HL-60 (cell line): ENCODE measurements at regions not wholly inside any gene's neighbourhood (a gene's known extent, or its start where the extent isn't known, plus 50 kb on each side); places are given as distances from the start of the nearest gene placed in this dataset.
"Not testable (repeated sequence)": the region's sequence is repeated elsewhere in the genome, so short reads cannot be mapped to it uniquely, and the experiment has no call there.

Experiments used
- DNase-seq, 2 experiments: peaks; one replicate each; pipeline ENCODE4 v3.0.0-alpha.2; 2010 to 2020; ENCODE audit warnings: low read depth in 1 of 2, low spot score in 1 of 2
- H3K27ac ChIP-seq: fragments of 250-450 bp; sonication (Bioruptor Pico); replicated peaks from 2 replicates; pipeline ENCODE4 v1.5.1; 2020; ENCODE audit warnings: mild to moderate bottlenecking, moderate library complexity
- H3K27me3 ChIP-seq: fragments of 250-450 bp; sonication (Bioruptor Pico); 2 replicates; pipeline ENCODE4 v1.5.1; 2021; ENCODE audit warnings: mild to moderate bottlenecking, moderate library complexity; ENCODE audit not compliant: insufficient read depth, poor library complexity, severe bottlenecking
- H3K4me3 ChIP-seq: replicated peaks from 2 replicates; pipeline ENCODE4 v1.5.1; 2011; ENCODE audit warnings: mild to moderate bottlenecking, control low read depth, low read length; ENCODE audit not compliant: insufficient read depth
- GABPA ChIP-seq: IDR thresholded peaks from 2 replicates; pipeline ENCODE4 v1.6.1; 2012; ENCODE audit warnings: low read depth
- POLR2AphosphoS5 ChIP-seq: IDR thresholded peaks from 2 replicates; pipeline ENCODE4 v1.6.1; 2012; ENCODE audit warnings: low read depth
- SPI1 ChIP-seq: IDR thresholded peaks from 2 replicates; pipeline ENCODE4 v1.6.1; 2012; ENCODE audit warnings: low read depth, mild to moderate bottlenecking, borderline replicate concordance
- TF ChIP-seq, protein P1 (sequence below): IDR thresholded peaks from one replicate; pipeline ENCODE4 v1.5.1; 2011; ENCODE audit warnings: low read length, control low read depth, inconsistent platforms; ENCODE audit not compliant: insufficient read depth
- TF ChIP-seq, protein P2 (sequence below): IDR thresholded peaks from 2 replicates; pipeline ENCODE4 v1.6.1; 2012; ENCODE audit warnings: low read depth; ENCODE audit not compliant: insufficient replicate concordance

DNA sequence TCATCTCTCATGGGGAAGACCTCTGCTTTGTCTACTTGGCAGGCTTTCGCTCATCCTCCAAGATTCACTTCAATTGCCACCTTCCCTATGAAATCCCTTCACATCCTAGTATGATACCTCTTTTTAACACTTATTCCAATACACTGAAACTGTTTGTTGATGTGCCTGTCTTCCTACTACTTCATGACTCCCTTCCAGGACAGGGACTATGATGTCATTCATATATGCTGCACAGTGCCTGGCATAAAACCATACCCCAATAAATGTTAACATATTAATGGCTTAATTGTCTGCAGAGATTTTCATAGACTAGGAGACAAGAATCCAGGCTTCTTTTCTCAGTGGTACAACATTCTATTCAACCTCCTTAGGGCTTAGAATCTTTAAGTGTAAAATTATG, 215.5 kb downstream of the ZNF608 start:
- no peaks in the 10 kb centered on the region for H3K27me3 ChIP-seq
- DNase-seq = no peak
- TF ChIP-seq, protein P1, sequence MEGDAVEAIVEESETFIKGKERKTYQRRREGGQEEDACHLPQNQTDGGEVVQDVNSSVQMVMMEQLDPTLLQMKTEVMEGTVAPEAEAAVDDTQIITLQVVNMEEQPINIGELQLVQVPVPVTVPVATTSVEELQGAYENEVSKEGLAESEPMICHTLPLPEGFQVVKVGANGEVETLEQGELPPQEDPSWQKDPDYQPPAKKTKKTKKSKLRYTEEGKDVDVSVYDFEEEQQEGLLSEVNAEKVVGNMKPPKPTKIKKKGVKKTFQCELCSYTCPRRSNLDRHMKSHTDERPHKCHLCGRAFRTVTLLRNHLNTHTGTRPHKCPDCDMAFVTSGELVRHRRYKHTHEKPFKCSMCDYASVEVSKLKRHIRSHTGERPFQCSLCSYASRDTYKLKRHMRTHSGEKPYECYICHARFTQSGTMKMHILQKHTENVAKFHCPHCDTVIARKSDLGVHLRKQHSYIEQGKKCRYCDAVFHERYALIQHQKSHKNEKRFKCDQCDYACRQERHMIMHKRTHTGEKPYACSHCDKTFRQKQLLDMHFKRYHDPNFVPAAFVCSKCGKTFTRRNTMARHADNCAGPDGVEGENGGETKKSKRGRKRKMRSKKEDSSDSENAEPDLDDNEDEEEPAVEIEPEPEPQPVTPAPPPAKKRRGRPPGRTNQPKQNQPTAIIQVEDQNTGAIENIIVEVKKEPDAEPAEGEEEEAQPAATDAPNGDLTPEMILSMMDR = no peak
- TF ChIP-seq GABPA (no peak), SPI1 (no peak), POLR2AphosphoS5 (no peak)
- TF ChIP-seq, protein P2, sequence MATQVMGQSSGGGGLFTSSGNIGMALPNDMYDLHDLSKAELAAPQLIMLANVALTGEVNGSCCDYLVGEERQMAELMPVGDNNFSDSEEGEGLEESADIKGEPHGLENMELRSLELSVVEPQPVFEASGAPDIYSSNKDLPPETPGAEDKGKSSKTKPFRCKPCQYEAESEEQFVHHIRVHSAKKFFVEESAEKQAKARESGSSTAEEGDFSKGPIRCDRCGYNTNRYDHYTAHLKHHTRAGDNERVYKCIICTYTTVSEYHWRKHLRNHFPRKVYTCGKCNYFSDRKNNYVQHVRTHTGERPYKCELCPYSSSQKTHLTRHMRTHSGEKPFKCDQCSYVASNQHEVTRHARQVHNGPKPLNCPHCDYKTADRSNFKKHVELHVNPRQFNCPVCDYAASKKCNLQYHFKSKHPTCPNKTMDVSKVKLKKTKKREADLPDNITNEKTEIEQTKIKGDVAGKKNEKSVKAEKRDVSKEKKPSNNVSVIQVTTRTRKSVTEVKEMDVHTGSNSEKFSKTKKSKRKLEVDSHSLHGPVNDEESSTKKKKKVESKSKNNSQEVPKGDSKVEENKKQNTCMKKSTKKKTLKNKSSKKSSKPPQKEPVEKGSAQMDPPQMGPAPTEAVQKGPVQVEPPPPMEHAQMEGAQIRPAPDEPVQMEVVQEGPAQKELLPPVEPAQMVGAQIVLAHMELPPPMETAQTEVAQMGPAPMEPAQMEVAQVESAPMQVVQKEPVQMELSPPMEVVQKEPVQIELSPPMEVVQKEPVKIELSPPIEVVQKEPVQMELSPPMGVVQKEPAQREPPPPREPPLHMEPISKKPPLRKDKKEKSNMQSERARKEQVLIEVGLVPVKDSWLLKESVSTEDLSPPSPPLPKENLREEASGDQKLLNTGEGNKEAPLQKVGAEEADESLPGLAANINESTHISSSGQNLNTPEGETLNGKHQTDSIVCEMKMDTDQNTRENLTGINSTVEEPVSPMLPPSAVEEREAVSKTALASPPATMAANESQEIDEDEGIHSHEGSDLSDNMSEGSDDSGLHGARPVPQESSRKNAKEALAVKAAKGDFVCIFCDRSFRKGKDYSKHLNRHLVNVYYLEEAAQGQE = no peak
- H3K4me3 ChIP-seq = no peak overlapping the region
- no peak overlapping the region for H3K27ac ChIP-seq

DNA sequence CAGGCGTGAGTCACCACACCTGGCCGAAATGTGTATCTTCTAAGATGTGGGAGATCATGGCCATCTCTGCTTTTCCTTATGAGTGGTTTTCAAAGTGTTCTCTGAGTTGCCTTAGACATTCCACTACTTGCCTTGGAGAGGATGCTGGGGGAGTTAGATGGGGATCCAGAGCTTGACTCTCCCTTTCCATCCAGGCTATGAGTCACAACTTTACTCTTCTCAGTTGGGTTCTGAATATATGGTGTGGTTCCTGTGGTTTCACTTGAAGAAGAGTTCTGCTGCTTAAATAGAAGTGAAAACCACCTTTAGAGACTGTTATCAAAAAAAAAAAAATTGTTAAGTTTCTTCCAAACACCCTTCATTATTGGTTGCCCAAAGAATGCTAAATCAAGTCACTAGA, 217.6 kb downstream of the ZNF608 start:
- TF ChIP-seq, protein P1 = no peak
- no peak for TF ChIP-seq GABPA
- Histone ChIP-seq H3K27ac (no peak overlapping the region), H3K4me3 (no peak overlapping the region), H3K27me3 (no peaks in the 10 kb centered on the region)
- DNase-seq = no peak

DNA sequence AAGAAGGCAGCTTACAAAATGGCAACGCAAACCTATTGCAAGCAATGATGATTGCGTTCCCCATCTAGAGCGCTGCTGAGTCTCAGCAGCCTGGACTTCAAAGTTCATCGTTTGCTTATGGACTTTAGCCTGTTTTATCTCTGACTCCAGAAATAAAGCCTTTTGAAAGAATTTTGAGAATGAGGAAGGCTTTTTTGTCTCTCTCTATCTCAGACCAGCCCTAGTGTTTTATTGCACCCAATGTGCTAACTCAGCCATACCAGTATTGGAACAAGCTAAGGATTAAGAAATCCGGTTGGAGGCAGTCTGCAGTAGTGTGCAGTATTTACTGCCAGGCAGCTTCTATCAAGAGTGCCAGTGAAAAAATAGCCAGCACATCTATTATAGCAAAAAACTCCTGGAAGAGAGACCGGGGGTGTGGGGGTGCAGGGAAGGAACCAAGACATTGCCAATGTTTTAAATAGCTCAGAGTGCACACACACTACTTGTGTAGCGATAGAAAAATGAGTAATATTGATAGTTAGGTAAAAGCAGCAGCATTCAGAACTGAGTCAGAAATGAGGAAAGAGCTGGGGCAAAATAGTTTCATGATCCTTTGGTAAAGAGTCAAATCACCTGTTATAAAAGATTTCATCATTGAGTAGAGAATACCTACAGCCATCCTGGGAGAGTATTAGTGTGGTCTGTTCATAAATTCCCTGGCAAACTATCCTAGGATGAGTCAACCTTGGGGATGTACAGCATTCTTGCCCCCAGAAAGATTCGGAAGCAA, 219.0 kb downstream of the ZNF608 start:
- DNase-seq = no peak
- Histone ChIP-seq H3K27me3 (no peaks in the 10 kb centered on the region), H3K27ac (no peak overlapping the region), H3K4me3 (no peak overlapping the region)
- no peak for TF ChIP-seq GABPA
- no peak for TF ChIP-seq POLR2AphosphoS5
- TF ChIP-seq, protein P2 = no peak
- TF ChIP-seq, protein P1 = no peak
- TF ChIP-seq SPI1 = no peak

DNA sequence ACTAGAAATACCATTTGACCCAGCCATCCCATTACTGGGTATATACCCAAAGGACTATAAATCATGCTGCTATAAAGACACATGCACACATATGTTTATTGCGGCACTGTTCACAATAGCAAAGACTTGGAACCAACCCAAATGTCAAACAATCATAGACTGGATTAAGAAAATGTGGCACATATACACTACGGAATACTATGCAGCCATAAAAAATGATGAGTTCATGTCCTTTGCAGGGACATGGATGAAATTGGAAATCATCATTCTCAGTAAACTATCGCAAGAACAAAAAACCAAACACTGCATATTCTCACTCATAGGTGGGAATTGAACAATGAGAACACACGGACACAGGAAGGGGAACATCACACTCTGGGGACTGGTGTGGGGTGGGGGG, 220.4 kb downstream of the ZNF608 start:
- DNase-seq, H3K27me3 ChIP-seq, H3K27ac ChIP-seq, H3K4me3 ChIP-seq: not testable (repeated sequence)
